ENCODE measurements at regions not wholly inside any gene's neighbourhood (a gene's known extent, or its start where the extent isn't known, plus 50 kb on each side); places are given as distances from the start of the nearest gene placed in this dataset.

- no peak for DNase-seq
Measured at GRCh38 chr2:66982766-66983165, 414.4 kb upstream of the ETAA1 start.

DNA sequence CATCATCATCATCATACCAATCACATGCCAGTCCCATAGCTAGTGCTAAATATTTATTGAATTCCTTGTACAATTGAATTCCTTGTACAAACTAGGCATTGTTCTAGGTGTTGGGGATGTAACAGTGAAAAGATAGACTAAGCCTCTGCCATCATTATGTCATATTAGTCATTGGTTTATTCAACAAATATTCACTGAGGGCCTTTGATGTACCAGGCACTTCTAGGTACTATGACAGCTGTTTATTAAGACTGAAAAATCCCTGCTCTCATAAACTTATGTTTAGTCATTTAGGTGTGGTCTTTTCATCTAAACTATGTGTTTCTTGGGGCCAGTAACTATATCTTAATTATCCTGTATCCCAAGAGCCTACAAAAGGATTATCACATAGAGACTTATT is 412.3 kb upstream of the ETAA1 start:
- DNase-seq, result no peak

- DNase-seq, result no peak
Measured at GRCh38 chr2:66985906-66986305, 411.2 kb upstream of the ETAA1 start.

GRCh38 chr2:66987733-66988132 is 409.4 kb upstream of the ETAA1 start:
- DNase-seq, result no peak

- DNase-seq, result no peak
Measured at GRCh38 chr2:66994654-66995053, 402.5 kb upstream of the ETAA1 start.

DNA sequence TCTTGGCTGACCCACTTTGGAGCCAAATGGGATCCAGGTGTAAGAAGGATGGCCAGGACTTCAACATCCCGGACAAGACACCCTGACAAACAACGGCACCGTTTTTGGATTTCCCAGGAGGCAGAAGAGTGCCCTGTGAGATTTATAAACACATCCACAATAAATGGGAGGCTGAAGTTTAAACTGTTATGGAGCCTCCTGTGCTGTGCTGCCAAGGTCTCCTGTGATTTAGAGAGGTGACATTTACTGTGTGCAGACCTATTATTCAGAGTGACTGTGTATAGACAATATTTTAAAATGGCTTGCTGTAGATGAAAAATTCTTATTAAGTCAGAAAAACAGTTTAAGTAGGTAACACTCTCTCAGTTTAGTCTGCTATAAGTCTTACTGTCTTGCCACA is 401.5 kb upstream of the ETAA1 start:
- DNase-seq, result no peak

GRCh38 chr2:67002618-67003371 is 394.3 kb upstream of the ETAA1 start:
- DNase-seq, result no peak

- DNase-seq, result no peak
Measured at GRCh38 chr2:67006373-67006960, 390.7 kb upstream of the ETAA1 start.

- no peak for DNase-seq
Measured at GRCh38 chr2:67008155-67008554, 389.0 kb upstream of the ETAA1 start.

DNA sequence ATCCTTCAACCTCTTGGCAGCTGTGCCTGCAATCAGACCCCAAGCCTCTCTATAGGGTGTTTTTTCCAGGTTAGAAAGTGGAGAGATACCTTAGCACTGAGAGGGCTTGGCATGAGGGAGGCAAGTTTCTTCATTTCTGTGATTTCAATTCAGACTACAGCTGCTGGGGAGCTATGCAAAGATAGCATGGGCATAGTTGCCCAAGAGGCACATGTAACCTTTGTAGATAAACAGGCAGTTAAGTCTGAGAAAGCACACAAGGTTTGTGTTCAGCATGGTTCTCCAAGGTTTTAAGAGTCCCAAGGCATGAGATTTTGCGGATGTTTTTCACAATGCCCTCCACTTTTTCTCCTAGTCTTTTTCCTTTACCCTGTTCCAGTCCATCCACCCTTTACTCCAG is 385.0 kb upstream of the ETAA1 start:
- no peak for DNase-seq

DNA sequence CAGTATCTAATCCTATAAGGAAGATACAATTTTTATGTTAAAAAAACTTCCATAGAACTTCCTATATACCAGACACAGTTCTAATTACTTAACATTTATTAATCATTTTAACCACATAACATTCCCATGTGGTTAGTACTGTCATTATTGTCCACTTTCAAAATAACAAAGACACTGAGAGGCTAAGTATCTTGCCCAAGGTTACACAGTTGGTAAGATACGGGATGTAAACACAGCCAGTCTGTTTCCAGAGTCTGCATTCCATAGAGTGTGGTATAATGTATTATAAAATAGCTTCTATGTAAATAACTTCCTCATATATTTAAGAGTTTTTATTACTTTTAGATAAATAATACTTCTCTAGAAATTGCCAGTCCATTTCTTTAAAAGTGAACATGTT is 383.3 kb upstream of the ETAA1 start:
- no peak for DNase-seq

DNA sequence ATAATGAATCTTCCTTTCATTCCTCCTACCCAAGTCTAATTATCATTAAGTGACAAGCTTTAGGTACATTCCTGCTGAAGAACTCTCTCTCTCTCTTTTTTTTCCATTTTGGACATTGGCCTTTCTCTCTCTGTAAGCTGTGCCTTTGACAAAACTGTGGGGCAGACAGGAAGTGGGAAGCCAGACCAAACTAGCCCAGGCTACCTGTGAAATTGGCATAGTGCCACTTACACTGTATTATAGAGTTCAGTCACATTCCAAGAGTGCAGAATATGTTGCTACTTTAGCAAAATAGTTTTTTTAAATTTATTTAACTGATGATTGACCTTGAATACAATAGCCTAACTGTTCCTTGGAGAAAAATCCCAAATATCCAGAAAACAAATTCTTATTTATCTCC is 381.5 kb upstream of the ETAA1 start:
- DNase-seq, result no peak

GRCh38 chr2:67018301-67018700 is 378.8 kb upstream of the ETAA1 start:
- DNase-seq, result no peak

GRCh38 chr2:67032076-67032475 is 365.1 kb upstream of the ETAA1 start:
- no peak for DNase-seq

GRCh38 chr2:67036444-67036843 is 360.7 kb upstream of the ETAA1 start:
- no peak for DNase-seq

DNA sequence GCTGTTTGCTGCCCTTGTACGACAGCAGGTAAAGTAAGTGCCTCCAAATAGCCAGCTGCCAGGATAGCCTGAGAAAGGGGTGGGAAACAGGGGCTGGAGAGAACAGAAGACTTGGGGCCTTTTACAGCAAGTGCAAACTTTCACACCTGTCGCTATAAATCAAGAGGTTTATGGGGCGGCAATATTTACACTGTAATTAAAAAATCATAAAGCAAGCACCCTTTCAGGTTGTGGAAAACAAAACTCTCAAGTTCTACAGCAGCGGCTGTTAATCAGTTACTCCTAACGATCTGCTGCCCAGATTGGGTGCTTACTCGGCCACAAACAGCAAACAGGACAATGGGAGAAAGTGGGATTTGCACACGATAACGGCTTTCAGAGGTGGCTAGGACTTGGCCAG is 359.5 kb upstream of the ETAA1 start:
- no peak for DNase-seq

- DNase-seq, result no peak
Measured at GRCh38 chr2:67038195-67038594, 358.9 kb upstream of the ETAA1 start.

GRCh38 chr2:67039058-67039457 is 358.1 kb upstream of the ETAA1 start:
- no peak for DNase-seq

- DNase-seq, result no peak
Measured at GRCh38 chr2:67039517-67040103, 357.5 kb upstream of the ETAA1 start.

DNA sequence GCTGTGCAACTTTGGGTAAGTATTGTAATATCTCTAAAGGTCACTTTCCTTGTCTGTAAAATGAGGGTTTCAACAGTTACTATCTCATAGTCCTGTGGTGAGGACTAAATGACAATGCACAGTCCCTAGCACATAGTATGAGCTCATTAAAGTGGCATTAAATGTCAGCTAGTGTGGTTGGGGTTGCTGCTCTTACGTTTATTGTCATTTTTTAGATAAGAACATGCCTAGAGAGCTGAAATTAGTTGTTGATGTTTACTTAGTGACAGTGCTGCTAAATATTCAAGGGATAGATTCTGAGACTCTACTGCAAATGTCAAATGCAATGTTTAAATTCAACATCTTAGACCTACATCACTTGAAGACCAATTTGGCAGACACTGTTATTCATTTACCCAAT is 356.1 kb upstream of the ETAA1 start:
- no peak for DNase-seq

GRCh38 chr2:67043781-67044478 is 353.2 kb upstream of the ETAA1 start:
- no peak for DNase-seq

DNA sequence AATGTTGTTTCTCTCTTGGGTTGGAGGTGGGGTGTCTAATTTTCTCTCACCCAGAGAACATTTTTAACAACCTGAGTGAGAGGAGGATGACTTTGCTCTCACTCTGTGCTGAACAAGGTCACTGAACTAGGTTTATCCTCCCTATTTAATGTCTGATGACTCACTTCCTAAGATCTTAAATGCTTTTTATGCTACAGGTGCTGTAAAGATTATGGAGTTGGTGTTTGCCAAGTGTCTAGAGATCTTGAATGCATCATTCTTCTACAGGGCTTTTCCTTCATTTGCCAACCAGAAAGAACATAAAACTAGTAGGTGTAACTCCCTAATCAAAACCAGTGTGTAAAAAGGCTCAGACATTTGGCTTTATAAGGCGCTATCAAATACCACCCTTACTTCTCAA is 350.5 kb upstream of the ETAA1 start:
- no peak for DNase-seq

GRCh38 chr2:67048314-67048713 is 348.8 kb upstream of the ETAA1 start:
- no peak for DNase-seq

- no peak for DNase-seq
Measured at GRCh38 chr2:67050622-67051021, 346.5 kb upstream of the ETAA1 start.
